ENCODE measurements at regions not wholly inside any gene's neighbourhood (a gene's known extent, or its start where the extent isn't known, plus 50 kb on each side); places are given as distances from the start of the nearest gene placed in this dataset.
"Not testable (repeated sequence)": the region's sequence is repeated elsewhere in the genome, so short reads cannot be mapped to it uniquely, and the experiment has no call there.

DNA sequence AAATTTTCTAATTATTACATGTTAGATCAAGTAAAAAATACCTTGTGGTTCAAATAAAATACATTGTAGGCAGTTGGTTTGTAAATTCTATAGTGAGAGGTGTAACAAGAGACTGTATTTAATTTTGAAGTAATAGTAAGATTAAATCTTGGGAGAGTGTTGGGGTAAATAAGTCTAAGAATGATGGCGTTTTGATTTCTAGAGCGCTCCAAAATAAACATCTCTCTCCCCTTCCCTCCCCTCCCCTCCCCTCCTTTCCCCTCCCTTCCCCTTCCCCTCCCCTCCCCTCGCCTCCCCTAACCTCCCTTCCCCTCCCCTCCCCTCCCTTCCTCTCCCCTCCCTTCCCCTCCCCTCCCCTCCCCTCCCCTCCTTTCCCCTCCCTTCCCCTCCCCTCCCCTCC, 200.6 kb upstream of the EEF2KMT start:
- peaks cover under 1% of the 10 kb centered on the region; the same call in 1 of the 2 replicates for H3K9me3 ChIP-seq (ENCODE audit: control insufficient read depth, insufficient read depth, low read length)
- no peak for TF ChIP-seq EZH2phosphoT487 (IDR thresholded peaks at IDR 0.05; ENCODE audit: borderline replicate concordance, low read length)
- TF ChIP-seq, protein P1, sequence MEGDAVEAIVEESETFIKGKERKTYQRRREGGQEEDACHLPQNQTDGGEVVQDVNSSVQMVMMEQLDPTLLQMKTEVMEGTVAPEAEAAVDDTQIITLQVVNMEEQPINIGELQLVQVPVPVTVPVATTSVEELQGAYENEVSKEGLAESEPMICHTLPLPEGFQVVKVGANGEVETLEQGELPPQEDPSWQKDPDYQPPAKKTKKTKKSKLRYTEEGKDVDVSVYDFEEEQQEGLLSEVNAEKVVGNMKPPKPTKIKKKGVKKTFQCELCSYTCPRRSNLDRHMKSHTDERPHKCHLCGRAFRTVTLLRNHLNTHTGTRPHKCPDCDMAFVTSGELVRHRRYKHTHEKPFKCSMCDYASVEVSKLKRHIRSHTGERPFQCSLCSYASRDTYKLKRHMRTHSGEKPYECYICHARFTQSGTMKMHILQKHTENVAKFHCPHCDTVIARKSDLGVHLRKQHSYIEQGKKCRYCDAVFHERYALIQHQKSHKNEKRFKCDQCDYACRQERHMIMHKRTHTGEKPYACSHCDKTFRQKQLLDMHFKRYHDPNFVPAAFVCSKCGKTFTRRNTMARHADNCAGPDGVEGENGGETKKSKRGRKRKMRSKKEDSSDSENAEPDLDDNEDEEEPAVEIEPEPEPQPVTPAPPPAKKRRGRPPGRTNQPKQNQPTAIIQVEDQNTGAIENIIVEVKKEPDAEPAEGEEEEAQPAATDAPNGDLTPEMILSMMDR (IDR thresholded peaks at IDR 0.05; ENCODE audit: low read depth, low read length, poor library complexity, severe bottlenecking): no peak
- no peak overlapping the region for H3K27ac ChIP-seq (ENCODE audit: low read depth, low read length)

DNA sequence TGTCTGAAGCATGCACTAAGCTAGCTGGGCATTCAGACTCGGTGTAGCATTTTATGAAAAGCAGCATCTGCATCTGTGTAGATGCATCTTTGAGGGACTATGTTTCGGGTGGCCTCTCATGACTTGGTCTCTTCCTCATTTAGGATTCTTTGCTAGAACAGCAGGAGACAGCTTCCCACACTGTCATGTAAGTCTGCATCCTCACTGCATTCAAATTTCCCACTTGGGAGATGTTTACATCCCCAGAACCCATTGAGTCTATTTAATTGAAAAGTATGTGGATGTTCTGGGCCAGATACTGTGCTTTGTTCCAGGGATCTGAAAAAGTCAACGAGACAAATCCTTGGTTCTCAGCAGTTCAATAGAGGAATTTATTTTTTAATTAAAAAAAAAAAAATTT, 198.6 kb upstream of the EEF2KMT start:
- no peak for TF ChIP-seq EZH2phosphoT487 (IDR thresholded peaks at IDR 0.05; ENCODE audit: borderline replicate concordance, low read length)
- TF ChIP-seq, protein P1 (IDR thresholded peaks at IDR 0.05; ENCODE audit: low read depth, low read length, poor library complexity, severe bottlenecking): no peak
- no peaks in the 10 kb centered on the region for H3F3A ChIP-seq (ENCODE audit: control insufficient read depth, insufficient read depth)
- H3K36me3 ChIP-seq (ENCODE audit: control insufficient read depth, low read length): no peaks in the 10 kb centered on the region

More for the DNA sequence above, 200.6 kb upstream of the EEF2KMT start:
- H3F3A ChIP-seq (ENCODE audit: control insufficient read depth, insufficient read depth): no peaks in the 10 kb centered on the region
- H4K20me1 ChIP-seq (ENCODE audit: control insufficient read depth, insufficient read depth, low read depth, low read length): no peaks in the 10 kb centered on the region
- no peaks in the 10 kb centered on the region for H3K4me1 ChIP-seq (ENCODE audit: control insufficient read depth, low read length)
- no peaks in the 10 kb centered on the region for H3K79me2 ChIP-seq (ENCODE audit: control insufficient read depth, low read length)
- H3K9me2 ChIP-seq (replicated peaks; ENCODE audit: control insufficient read depth, low read length): no peaks in the 10 kb centered on the region
- no peak overlapping the region for H3K4me2 ChIP-seq (ENCODE audit: low read length)
- no peaks in the 10 kb centered on the region for H3K36me3 ChIP-seq (ENCODE audit: control insufficient read depth, low read length)
- no peak overlapping the region for H3K4me3 ChIP-seq (ENCODE audit: low read length)
- no peaks in the 10 kb centered on the region for H3K27me3 ChIP-seq (ENCODE audit: control insufficient read depth, low read length)

DNA sequence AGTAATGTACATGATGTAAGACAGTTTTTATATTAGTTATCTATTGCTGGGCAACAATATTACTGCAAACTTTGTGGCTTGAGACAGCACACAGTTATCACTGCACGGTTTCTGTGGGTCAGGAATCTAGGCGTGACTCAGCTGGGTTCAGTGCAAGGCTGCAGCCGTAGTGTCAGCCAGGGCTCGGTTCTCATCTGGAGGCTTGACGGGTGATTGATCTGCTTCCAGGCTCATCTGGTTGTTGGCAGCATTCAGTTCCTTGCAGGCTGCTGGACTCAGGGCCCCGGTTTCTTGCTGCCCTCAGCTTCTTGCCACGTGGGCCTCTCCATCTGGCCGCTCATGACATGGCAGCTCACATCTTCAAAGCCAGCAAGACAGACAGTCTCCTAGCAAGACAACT, 197.7 kb upstream of the EEF2KMT start:
- not testable (repeated sequence) for H3K27me3 ChIP-seq (ENCODE audit: control insufficient read depth, low read length); H4K20me1 ChIP-seq (ENCODE audit: control insufficient read depth, insufficient read depth, low read depth, low read length)

More for the DNA sequence above, 198.6 kb upstream of the EEF2KMT start:
- no peaks in the 10 kb centered on the region for H3K9me2 ChIP-seq (replicated peaks; ENCODE audit: control insufficient read depth, low read length)
- H3K4me1 ChIP-seq (ENCODE audit: control insufficient read depth, low read length): no peaks in the 10 kb centered on the region
- no peak overlapping the region for H3K27ac ChIP-seq (ENCODE audit: low read depth, low read length)
- H3K4me2 ChIP-seq (ENCODE audit: low read length): no peak overlapping the region
- no peaks in the 10 kb centered on the region for H3K9me3 ChIP-seq (ENCODE audit: control insufficient read depth, insufficient read depth, low read length)
- H4K20me1 ChIP-seq (ENCODE audit: control insufficient read depth, insufficient read depth, low read depth, low read length): no peaks in the 10 kb centered on the region
- no peaks in the 10 kb centered on the region for H3K27me3 ChIP-seq (ENCODE audit: control insufficient read depth, low read length)
- H3K79me2 ChIP-seq (ENCODE audit: control insufficient read depth, low read length): no peaks in the 10 kb centered on the region
- no peak overlapping the region for H3K4me3 ChIP-seq (ENCODE audit: low read length)

DNA sequence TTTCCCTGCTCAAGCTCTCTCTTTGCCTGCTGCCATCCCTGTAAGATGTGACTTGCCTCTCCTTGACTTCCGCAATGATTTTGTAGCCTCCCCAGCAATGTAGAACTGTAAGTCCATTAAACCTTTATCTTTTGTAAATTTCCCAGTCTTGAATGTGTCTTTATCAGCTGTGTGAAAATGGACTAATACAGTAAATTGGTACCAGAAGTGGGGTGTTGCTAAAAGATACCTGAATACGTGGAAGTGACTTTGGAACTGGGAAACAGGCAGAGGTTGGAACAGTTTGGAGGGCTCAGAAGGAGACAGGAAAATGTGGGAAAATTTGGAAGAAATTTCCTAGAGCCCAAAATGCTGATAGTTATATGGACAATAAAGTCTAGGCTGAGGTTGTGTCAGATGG, 184.6 kb upstream of the EEF2KMT start:
- not testable (repeated sequence) for H3K36me3 ChIP-seq (ENCODE audit: control insufficient read depth, low read length); H3K27ac ChIP-seq (ENCODE audit: low read depth, low read length); H3K4me3 ChIP-seq (ENCODE audit: low read length); H3K79me2 ChIP-seq (ENCODE audit: control insufficient read depth, low read length); H4K20me1 ChIP-seq (ENCODE audit: control insufficient read depth, insufficient read depth, low read depth, low read length); H3K4me2 ChIP-seq (ENCODE audit: low read length); H3K9me3 ChIP-seq (ENCODE audit: control insufficient read depth, insufficient read depth, low read length); H3K27me3 ChIP-seq (ENCODE audit: control insufficient read depth, low read length); H3F3A ChIP-seq (ENCODE audit: control insufficient read depth, insufficient read depth); H3K4me1 ChIP-seq (ENCODE audit: control insufficient read depth, low read length); H3K9me2 ChIP-seq (replicated peaks; ENCODE audit: control insufficient read depth, low read length)

More for the DNA sequence above, 197.7 kb upstream of the EEF2KMT start:
- not testable (repeated sequence) for H3K4me1 ChIP-seq (ENCODE audit: control insufficient read depth, low read length); H3K27ac ChIP-seq (ENCODE audit: low read depth, low read length); H3F3A ChIP-seq (ENCODE audit: control insufficient read depth, insufficient read depth); H3K4me2 ChIP-seq (ENCODE audit: low read length); H3K79me2 ChIP-seq (ENCODE audit: control insufficient read depth, low read length); H3K9me3 ChIP-seq (ENCODE audit: control insufficient read depth, insufficient read depth, low read length); H3K9me2 ChIP-seq (replicated peaks; ENCODE audit: control insufficient read depth, low read length); H3K36me3 ChIP-seq (ENCODE audit: control insufficient read depth, low read length); H3K4me3 ChIP-seq (ENCODE audit: low read length)
